Thyroid gland (tissue), 4 donors: ENCODE measurements at regions not wholly inside any gene's neighbourhood (a gene's known extent, or its start where the extent isn't known, plus 50 kb on each side); places are given as distances from the start of the nearest gene placed in this dataset.

Experiments used
- DNase-seq, 2 donors: peaks; one replicate each; pipeline ENCODE4 v3.0.0-alpha.2; 2019
- H3K27ac ChIP-seq, 3 donors: fragments of 200-600 bp; sonication (generic); 1 replicate in 2 of 3; 2 replicates in 1 of 3; pipeline ENCODE4 v1.5.1; 2016 to 2019; ENCODE audit warnings: mild to moderate bottlenecking in 1 of 3, moderate library complexity in 1 of 3
- H3K27me3 ChIP-seq: fragments of 200-600 bp; sonication (generic); one replicate; pipeline ENCODE4 v1.5.1; 2019
- H3K36me3 ChIP-seq, 2 donors: fragments of 200-600 bp; sonication (generic); one replicate each; pipeline ENCODE4 v1.5.1; 2016 to 2019
- H3K4me1 ChIP-seq, 2 donors: fragments of 200-600 bp; sonication (generic); one replicate each; pipeline ENCODE4 v1.5.1; 2017 to 2019
- H3K4me3 ChIP-seq, 3 donors: fragments of 200-600 bp; sonication (generic); replicated peaks in 1 of 3; 1 replicate in 2 of 3; 2 replicates in 1 of 3; pipeline ENCODE4 v1.5.1; 2016; ENCODE audit warnings: mild to moderate bottlenecking in 1 of 3
- H3K9me3 ChIP-seq: fragments of 200-600 bp; sonication (generic); one replicate; pipeline ENCODE4 v1.5.1; 2017
- POLR2A ChIP-seq, 2 donors: fragments of 450-650 bp; IDR thresholded peaks; one replicate each; pipeline ENCODE4 v1.6.1; 2017; ENCODE audit warnings: antibody characterized with exemption in 2 of 2, mild to moderate bottlenecking in 2 of 2, moderate library complexity in 1 of 2
- WGBS, 2 donors: methylation state at CpG; one replicate each; pipeline ENCODE4 v1.1.5; 2017; 5-methylcytosine and 5-hydroxymethylcytosine counted together
- intact Hi-C: fragments of 100-400 bp; cut with DNase I; formaldehyde crosslinking; loops from one replicate; pipeline ENCODE4 v1.15.1; 2023
- TF ChIP-seq, protein P1 (sequence below), 6 experiments: fragments of 200-600 bp in 3 of 6; fragments of 450-650 bp in 3 of 6; sonication (generic) in 3 of 6; IDR thresholded peaks; one replicate each; pipeline ENCODE4 v1.5.1; 2016 to 2019; ENCODE audit warnings: antibody characterized with exemption in 6 of 6, mild to moderate bottlenecking in 2 of 6, inconsistent platforms in 1 of 6, moderate library complexity in 1 of 6

DNA sequence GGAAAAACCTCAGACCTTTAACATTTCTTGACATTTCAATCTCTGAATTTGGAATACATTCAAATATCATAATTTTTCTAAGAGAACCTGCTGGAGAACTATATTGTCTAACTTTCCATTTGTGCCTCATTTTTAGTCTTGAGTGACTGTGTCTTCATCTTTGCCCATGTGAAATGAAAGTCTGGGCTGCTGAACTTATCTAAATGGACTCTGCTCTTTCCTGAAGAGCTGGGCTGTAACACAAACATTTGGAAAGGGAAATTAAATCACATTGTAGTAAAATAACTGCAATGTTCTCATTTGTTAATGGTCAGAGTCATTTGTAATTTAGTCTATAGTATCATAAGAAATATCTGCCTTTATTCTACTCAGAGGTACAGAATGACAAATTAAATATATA, 373.1 kb downstream of the LRIG3 start:
- Histone ChIP-seq H3K36me3 (no peaks in the 10 kb centered on the region), H3K27me3 (no peaks in the 10 kb centered on the region), H3K4me3 (no peak overlapping the region), H3K9me3 (no peaks in the 10 kb centered on the region), H3K4me1 (no peaks in the 10 kb centered on the region), H3K27ac (no peak overlapping the region)
- TF ChIP-seq, protein P1, sequence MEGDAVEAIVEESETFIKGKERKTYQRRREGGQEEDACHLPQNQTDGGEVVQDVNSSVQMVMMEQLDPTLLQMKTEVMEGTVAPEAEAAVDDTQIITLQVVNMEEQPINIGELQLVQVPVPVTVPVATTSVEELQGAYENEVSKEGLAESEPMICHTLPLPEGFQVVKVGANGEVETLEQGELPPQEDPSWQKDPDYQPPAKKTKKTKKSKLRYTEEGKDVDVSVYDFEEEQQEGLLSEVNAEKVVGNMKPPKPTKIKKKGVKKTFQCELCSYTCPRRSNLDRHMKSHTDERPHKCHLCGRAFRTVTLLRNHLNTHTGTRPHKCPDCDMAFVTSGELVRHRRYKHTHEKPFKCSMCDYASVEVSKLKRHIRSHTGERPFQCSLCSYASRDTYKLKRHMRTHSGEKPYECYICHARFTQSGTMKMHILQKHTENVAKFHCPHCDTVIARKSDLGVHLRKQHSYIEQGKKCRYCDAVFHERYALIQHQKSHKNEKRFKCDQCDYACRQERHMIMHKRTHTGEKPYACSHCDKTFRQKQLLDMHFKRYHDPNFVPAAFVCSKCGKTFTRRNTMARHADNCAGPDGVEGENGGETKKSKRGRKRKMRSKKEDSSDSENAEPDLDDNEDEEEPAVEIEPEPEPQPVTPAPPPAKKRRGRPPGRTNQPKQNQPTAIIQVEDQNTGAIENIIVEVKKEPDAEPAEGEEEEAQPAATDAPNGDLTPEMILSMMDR (IDR thresholded peaks at IDR 0.05): no peak
- TF ChIP-seq POLR2A (IDR thresholded peaks at IDR 0.05): no peak
- intact Hi-C loops: loop anchor here (10.0 kb wide), 1 partner anchor 548 kb away; no protein-coding TSS in a partner anchor
- DNase-seq: no peak

DNA sequence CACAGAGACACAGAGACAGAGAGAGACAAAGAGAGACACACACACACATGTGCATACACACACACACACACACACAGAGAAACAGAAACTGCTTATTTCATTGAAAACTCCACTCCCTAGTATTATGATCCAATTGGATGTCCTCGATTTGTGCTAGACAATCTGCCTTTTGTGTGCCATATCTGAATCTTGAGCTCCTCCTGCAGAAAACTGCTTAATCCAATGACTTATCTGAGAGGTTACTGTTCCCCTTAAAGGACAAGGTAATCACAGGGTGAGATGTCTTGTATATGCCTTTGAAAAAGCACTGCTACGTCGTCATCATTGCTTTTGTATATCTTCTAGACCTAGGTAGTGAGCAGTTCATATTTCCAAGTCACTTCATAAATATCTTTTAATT, 371.5 kb downstream of the LRIG3 start:
- Histone ChIP-seq H3K27me3 (no peaks in the 10 kb centered on the region), H3K9me3 (no peaks in the 10 kb centered on the region), H3K4me3 (no peak overlapping the region), H3K27ac (no peak overlapping the region), H3K4me1 (no peaks in the 10 kb centered on the region), H3K36me3 (no peaks in the 10 kb centered on the region)
- no peak for TF ChIP-seq POLR2A (IDR thresholded peaks at IDR 0.05)
- TF ChIP-seq, protein P1 (IDR thresholded peaks at IDR 0.05): no peak
- no peak for DNase-seq
- intact Hi-C loops: loop anchor here (10.0 kb wide), 1 partner anchor 546 kb away; no protein-coding TSS in a partner anchor
- WGBS, 2 donors: 90 to 94% methylated on average over 3 of the region's 3 CpGs

DNA sequence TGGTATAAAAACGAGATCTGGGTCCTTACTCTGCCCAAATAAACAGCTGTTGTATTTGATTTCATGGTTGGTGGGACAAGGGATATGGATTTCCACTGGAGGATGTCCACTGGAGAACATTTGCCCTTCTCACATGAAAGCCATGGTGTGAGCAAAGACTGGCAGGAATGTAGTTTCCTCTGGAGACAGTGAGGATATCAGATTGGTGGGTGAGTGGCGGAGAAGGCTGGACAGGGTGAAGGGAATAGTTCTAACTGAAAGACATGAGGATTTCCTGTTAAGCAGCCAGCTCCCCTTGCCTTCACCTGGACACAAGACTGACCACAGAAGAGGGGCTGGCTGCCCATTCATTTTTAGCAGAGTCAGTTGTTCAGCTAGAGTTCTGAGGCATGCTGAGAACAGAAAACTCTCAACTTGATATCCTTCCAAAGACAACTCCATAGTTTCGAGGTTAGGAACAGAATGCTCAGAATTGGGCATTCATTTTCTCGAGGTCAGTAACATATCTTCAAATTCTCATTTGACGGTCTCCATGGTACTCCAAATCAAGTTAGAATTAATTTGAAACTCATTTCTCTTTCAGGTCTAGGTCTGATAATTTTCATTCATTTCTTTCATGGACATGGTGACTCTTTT, 365.7 kb downstream of the LRIG3 start:
- H3K27ac ChIP-seq: no peak overlapping the region
- peak; percentile 11 to 29 for DNase-seq
- intact Hi-C loops: no loop called here
- no peaks in the 10 kb centered on the region for H3K4me1 ChIP-seq
- H3K36me3 ChIP-seq: no peaks in the 10 kb centered on the region
- 61 to 62% methylated on average over 5 of the region's 5 CpGs for WGBS, 2 donors
- no peak overlapping the region for H3K4me3 ChIP-seq
- no peak for TF ChIP-seq POLR2A (IDR thresholded peaks at IDR 0.05)
- TF ChIP-seq, protein P1 (IDR thresholded peaks at IDR 0.05): no peak
- no peaks in the 10 kb centered on the region for H3K9me3 ChIP-seq
- no peaks in the 10 kb centered on the region for H3K27me3 ChIP-seq

DNA sequence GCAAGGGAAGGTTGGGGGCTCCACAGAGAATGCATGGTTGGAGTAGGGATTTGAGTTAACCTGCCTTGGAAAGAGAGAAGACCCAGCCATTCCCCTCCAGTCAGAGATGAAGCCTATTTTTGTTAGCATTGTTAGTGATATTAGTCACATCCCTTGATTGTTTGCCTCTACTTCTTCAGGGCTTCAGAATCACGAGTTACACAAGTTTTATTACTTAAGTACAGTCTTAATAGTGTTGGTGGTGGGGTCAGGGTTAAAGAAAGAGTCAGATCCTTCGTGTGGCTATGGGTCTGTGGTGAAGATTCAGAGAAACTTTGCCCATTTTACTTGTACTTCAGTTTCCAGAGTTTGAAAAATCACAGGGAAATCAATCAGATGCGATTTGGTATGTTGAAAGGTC, 363.1 kb downstream of the LRIG3 start:
- no peak for DNase-seq
- H3K4me1 ChIP-seq: no peaks in the 10 kb centered on the region
- TF ChIP-seq, protein P1 (IDR thresholded peaks at IDR 0.05): no peak
- TF ChIP-seq POLR2A (IDR thresholded peaks at IDR 0.05): no peak
- WGBS, 2 donors: 56 to 60% methylated on average over 3 of the region's 3 CpGs
- no peak overlapping the region for H3K27ac ChIP-seq
- H3K27me3 ChIP-seq: no peaks in the 10 kb centered on the region
- no peaks in the 10 kb centered on the region for H3K36me3 ChIP-seq
- no peak overlapping the region for H3K4me3 ChIP-seq
- no peaks in the 10 kb centered on the region for H3K9me3 ChIP-seq
- intact Hi-C loops: no loop called here

DNA sequence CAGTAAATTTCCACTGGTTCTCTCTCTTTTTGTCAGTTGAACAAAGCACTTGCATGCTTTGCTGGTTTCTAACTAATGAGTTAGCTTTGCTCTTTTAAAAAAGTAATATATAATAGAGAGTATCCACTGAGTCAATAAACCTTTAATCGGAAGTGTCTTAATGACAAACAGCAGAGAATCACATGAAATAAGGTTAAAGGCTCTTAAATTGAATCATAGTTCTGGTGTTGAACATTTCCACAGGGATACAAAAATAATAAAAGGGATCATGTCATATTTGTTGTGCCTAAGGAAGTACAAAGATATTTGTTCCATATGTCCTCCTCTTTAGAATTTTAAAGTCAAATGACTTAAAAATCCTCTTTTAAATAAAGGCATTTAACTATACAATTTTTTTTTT, 362.6 kb downstream of the LRIG3 start:
- intact Hi-C loops: no loop called here
- H3K27ac ChIP-seq: no peak overlapping the region
- TF ChIP-seq POLR2A (IDR thresholded peaks at IDR 0.05): no peak
- TF ChIP-seq, protein P1 (IDR thresholded peaks at IDR 0.05): no peak
- H3K4me3 ChIP-seq: no peak overlapping the region
- no peaks in the 10 kb centered on the region for H3K9me3 ChIP-seq
- H3K4me1 ChIP-seq: no peaks in the 10 kb centered on the region
- no peaks in the 10 kb centered on the region for H3K27me3 ChIP-seq
- WGBS, 2 donors: 83 to 90% methylated on average over 1 of the region's 1 CpG
- no peaks in the 10 kb centered on the region for H3K36me3 ChIP-seq
- DNase-seq: no peak
